GM19438 (cell line): ENCODE measurements at regions not wholly inside any gene's neighbourhood (a gene's known extent, or its start where the extent isn't known, plus 50 kb on each side); places are given as distances from the start of the nearest gene placed in this dataset.

ENCODE experiments used
- ATAC-seq: cut with Tn5 transposase; IDR thresholded peaks from one replicate; pipeline ENCODE4 v1.9.1; 2021; ENCODE audit warnings: low read depth; ENCODE audit not compliant: unreplicated experiment

- no peak for ATAC-seq
Measured at GRCh38 chr6:22008248-22008836, 288.5 kb downstream of the PRL start.

- ATAC-seq, result no peak
Measured at GRCh38 chr6:22010102-22010501, 286.7 kb downstream of the PRL start.

- no peak for ATAC-seq
Measured at GRCh38 chr6:22015216-22015615, 281.6 kb downstream of the PRL start.

- ATAC-seq, result no peak
Measured at GRCh38 chr6:22015944-22016343, 280.9 kb downstream of the PRL start.

- ATAC-seq, result no peak
Measured at GRCh38 chr6:22017272-22017671, 279.6 kb downstream of the PRL start.

- no peak for ATAC-seq
Measured at GRCh38 chr6:22017766-22018165, 279.1 kb downstream of the PRL start.

GRCh38 chr6:22019857-22020256 is 277.0 kb downstream of the PRL start:
- ATAC-seq, result no peak

- ATAC-seq, result no peak
Measured at GRCh38 chr6:22020299-22021003, 276.4 kb downstream of the PRL start.

- no peak for ATAC-seq
Measured at GRCh38 chr6:22021966-22022365, 274.9 kb downstream of the PRL start.

GRCh38 chr6:22023937-22024336 is 272.9 kb downstream of the PRL start:
- ATAC-seq, result no peak

- ATAC-seq, result no peak
Measured at GRCh38 chr6:22024973-22025467, 271.8 kb downstream of the PRL start.

- ATAC-seq, result peak; percentile 58
Measured at GRCh38 chr6:22025468-22026163, 271.2 kb downstream of the PRL start.

- no peak for ATAC-seq
Measured at GRCh38 chr6:22026164-22026678, 270.6 kb downstream of the PRL start.

GRCh38 chr6:22027040-22027725 is 269.7 kb downstream of the PRL start:
- ATAC-seq, result no peak

- no peak for ATAC-seq
Measured at GRCh38 chr6:22028403-22029090, 268.3 kb downstream of the PRL start.

- no peak for ATAC-seq
Measured at GRCh38 chr6:22029171-22029570, 267.7 kb downstream of the PRL start.

GRCh38 chr6:22030730-22031619 is 265.9 kb downstream of the PRL start:
- ATAC-seq, result no peak

- no peak for ATAC-seq
Measured at GRCh38 chr6:22035690-22036089, 261.1 kb downstream of the PRL start.

GRCh38 chr6:22036275-22036674 is 260.6 kb downstream of the PRL start:
- ATAC-seq, result no peak
